Fibroblast of skin of abdomen (primary cell): ENCODE measurements at regions not wholly inside any gene's neighbourhood (a gene's known extent, or its start where the extent isn't known, plus 50 kb on each side); places are given as distances from the start of the nearest gene placed in this dataset.
"Not testable (repeated sequence)": the region's sequence is repeated elsewhere in the genome, so short reads cannot be mapped to it uniquely, and the experiment has no call there.

ENCODE experiments used
- DNase-seq: peaks from one replicate; pipeline ENCODE4 v3.0.0-alpha.2; 2013

DNA sequence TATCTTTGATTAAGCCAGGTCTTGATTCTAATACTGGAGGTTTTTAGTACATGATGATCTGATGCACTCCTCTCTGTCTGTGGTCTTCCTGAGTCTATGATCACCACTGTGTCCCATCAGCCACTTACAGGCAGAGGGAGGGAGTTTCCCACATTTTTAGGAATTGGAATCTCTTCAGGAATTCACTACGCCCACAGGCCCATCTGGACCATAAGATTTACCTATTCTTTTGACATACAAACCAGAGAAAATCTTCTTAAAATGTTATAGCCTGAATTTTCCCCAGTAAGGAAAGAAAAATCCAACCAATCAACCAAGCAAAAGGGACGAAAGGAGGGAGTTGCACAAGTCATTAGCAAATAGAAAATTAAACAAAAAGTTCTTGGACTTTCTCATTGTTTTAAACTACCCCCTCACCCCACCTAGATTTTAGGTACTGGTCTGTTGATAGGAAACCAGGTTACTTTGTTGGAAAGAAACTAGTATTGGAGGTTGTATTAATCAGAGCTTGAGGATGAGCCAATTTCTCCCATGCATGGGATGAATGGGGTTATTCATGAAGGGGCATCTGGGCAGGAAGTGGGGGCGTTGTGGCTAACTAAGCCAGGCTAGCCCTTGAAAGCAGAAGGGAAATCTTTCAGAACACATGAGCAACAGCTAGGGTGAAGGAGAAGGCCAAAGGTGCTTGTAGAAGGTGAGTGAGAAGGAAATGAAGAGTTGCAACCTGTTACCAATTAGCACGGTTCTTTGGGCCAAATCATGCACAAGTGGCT, 328.2 kb upstream of the MEX3C start:
- no peak for DNase-seq

DNA sequence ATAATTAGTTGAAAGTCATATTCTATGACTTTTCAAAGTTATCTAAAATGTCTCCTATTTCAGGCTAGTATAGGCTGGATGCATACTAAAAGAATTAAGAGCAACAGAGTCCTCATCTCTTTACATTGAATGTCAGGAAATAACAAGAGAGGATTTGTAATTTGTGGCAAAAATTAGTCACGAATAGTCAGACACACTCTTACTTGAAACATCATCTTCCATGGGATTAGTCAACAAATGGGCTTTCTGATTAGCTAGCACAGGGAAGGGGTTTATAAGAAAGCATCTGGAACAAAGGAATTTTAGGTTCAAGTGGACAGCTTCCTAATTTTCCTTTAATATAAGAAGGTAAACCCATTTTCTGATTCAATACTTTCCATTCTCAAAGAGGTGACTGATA, 330.3 kb upstream of the MEX3C start:
- no peak for DNase-seq

DNA sequence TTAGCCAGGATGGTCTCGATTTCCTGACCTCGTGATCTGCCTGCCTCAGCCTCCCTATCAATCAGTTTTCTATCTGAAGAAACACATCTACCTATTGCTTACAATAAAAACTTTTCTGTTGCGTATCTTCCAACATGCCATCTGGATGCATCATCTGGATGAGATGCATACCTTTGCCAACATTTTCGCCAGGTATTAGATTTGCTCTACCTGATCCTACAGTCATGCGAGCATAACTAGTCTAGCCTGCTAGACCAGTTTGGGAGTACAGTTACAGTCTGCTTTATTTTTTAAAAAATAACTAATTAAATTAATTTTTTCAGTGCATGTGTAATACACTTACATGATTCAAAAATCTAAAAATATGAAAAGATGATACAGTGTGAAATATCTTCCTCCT, 334.0 kb upstream of the MEX3C start:
- DNase-seq, result no peak

DNA sequence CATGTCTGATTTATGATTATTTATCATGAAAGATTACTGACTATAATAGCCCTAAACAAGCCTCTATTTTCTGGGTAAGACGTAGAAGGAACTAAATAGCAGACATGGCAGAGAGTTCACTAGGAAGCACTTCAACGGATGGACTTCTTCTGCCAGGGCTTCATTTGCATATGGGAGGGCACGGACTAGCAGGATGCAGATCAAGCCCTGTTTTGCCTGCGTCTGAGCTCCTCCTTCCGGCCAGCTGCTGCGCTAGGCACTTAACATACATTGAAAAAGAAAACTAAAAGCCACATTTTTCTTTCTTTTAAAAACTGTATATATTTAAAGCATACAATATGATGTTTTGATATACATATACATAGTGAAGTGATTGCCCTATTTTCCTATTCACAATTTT, 340.0 kb upstream of the MEX3C start:
- DNase-seq, result no peak

DNA sequence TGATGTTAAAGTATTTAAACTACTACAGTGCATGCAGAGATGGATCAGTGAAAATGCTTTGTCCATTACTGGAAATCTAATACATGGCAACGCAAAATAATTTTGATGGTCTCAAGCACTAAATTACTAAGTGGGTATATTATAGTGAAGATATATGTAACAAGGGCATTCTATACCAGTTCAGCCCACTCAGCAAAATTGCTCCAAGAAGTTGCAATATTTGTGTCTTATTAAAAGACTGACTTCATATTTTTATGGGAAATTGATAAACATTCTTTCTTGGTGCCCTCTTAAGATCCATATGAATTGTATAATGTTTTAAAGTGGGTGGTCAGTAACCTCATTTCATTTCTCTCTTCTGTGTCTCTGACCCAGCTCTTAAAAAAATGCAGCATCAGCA, 343.1 kb upstream of the MEX3C start:
- DNase-seq, result no peak

DNA sequence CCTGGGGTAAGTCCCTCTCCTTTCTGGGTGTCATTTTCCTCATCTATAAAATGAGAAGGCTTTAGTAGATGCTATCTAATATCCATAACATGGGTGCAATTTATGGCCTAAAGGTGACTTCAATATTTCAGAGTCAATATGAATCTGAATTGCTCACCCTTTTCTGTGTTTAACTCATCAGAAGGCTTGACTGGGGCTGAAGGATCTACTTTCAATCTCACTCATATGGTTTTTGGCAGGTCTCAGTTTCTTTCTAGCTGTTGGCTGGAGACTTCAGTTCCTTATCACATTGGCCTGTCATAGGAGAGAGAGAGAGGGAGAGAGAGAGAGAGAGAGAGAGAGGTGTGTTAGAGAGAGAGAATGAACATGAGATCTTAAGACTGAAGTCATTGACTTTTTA, 343.7 kb upstream of the MEX3C start:
- DNase-seq, result no peak

DNA sequence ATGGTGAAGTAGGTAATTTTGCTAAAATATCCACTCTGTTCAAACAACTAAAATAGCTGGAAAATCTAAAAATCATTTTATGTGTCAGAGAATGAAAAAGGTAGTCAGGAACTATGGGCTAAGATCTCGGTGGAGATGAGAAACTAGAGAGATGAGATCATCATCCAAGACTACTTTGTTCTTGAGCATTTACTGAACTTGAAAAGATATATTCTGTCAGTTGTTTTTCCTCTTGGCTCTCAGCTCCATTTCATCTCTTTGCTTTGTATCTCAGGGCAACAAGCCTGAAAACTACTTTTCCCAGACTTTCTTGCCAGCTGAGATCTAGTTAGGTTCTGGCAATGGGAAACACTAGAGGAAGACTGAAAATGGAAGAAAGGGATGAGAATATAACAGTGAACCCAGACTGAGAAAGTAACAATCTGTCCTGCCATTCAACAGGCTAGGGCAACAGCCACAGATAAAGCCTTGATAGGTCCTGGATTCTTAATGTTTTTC, 346.2 kb upstream of the MEX3C start:
- no peak for DNase-seq

DNA sequence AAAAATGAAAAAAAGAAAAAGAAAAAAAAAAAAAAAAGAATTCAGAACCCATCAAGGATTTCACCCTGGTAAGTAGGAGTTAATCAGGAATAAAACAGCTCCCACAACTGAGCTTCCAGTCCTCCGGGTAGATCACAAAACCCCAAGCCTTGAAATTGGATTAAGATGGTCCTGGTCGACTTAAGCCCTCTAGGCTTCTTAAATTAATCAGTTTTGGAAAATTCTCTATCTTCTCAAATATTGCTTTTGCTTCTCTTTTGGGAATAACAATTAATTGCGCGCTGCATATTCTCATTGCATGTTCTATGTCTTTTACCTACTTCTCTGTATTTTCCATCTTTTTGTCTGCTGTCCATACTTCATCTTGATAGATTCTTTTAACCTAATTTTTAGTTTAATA, 348.0 kb upstream of the MEX3C start:
- no peak for DNase-seq

DNA sequence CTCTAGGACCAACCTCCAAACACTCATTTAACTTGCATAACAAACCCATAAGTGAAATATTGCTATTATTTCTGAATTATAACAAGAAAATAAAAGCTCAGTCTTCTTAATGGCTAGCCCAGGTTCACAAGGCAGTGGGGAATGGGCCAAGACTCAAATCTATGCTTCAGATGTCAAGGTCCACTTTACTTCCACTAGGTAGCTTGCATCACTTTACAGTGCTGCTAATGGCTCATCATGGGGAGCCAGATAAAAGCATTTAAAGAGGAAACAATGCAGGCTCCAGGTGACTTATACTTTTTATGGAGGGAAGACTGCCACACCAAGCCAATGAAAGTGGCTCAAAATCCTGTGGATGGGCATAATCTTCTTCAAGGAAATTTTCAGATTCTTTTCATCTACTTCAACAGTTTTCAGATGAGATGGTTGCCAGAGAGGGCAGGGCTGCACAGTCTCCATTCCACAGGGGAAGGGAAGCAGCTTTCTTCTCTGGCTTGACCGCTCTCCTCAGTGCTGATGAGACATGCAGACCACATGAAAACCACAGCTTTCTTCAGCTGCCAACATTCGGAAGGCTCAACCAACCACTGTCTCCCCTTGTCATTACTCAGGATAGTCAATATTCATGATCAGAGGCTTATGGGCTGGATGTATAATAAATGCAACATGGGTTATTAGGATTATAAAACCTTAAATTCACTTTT, 361.9 kb upstream of the MEX3C start:
- no peak for DNase-seq

DNA sequence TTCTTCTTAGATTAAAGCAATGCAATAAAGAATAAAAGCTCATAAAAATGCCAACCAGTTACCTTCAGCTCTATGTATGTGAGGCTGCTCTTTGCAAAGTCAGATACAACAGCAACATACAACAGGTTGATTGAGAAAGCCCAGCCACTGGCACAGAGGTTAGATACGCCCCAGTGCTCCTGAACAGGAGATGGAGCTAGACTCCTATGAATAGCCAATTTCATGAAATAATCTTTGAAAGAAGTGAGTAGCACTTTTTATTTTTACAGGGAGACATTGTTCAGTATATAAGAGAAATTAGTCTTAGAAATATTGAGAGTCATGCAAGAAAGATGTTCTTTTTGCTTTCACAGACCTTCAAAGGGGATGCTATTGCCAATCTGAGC, 362.4 kb upstream of the MEX3C start:
- DNase-seq, result no peak

DNA sequence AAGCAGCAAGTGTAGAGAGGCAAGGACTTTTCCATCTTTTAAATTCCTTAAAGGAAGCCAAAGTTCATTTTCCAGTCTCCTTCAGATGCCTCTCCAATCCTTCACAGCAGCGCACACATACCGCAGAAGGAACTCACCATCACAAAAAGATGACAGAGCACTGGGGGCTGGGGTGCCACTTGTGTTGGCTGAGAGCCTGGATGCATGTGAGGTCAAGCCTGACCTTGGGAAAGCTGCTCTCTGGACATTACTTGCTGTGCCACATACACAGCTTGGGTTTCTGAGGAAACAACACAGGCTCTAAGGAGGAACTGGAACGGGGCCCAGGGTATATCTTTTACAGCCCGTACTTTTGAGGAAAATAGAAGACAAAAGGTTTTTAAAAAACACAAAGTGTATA, 364.3 kb upstream of the MEX3C start:
- no peak for DNase-seq

DNA sequence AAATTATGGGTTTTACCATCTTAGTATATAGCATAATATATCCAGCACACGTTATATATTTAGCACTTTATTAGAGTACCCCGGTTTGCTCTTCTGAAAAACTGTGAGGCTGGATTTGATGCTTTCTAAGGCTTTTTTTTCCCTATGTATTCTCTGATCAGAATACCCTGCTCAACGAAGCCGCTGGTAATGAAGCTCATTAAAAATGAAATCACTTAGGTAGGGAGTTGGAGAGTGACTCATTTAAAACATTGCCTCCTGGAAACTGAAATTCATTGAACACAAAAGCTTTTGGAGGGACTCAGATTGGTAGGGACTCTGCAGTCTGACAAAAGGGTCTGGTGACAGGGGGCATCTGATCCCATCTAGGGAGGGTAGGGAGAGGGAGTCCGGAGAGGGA, 365.4 kb upstream of the MEX3C start:
- DNase-seq, result no peak

DNA sequence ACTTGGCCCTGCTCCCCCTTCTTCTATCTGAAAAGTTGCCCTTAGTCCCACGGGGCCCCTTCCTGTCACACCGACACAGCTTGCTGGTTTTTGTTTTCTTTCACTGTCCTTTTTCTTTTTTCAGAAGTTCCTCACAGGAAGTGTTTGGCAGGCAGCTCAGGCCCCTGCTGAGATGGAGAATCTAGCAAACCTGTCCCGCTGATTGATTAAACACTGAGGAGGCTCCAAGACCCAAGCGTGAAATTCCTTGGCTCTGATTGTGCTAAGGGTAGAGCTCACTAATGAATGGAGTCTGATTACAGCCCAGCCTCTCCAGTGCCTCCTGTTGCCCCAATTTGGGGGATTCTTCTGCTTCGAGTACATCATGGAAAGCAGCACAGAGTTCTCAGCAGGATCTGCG, 365.9 kb upstream of the MEX3C start:
- DNase-seq, result no peak

DNA sequence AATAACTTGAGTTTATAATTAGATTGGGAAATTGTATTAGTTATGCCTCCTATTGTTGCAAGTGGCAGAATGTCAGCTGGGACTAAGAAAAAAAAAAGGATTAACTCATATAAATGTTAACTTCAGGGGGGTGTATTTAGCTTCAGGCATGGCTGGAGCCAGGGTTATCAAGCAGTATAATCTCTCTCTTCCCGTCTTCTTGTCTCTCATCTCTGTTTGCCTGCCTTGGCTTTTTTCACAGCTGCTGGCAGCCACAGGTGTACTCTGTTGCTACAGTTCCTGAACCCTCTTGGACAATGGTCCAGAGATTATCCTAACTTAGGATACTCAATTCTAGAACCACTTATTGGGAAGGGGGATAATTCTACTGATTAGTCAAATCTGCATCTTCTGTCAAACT, 370.7 kb upstream of the MEX3C start:
- no peak for DNase-seq

DNA sequence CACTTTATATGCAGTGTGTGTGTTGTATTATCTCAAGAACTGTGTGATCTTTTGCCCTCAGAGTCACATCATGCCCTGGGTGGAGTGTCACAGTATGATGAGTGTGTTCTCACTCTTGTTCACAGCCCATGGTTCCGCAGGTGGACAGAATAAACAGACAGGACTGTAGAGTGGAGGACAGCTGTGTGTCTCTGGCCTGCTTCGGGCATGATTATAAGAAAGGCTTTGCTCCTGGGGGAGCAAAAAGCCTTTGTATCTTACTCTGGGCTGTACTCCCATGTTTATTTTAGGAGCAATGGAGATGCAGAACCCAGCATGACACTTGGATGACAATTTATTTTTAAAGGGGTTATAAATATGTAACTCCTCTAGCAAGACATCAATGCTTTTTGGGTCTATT, 371.7 kb upstream of the MEX3C start:
- DNase-seq, result no peak

DNA sequence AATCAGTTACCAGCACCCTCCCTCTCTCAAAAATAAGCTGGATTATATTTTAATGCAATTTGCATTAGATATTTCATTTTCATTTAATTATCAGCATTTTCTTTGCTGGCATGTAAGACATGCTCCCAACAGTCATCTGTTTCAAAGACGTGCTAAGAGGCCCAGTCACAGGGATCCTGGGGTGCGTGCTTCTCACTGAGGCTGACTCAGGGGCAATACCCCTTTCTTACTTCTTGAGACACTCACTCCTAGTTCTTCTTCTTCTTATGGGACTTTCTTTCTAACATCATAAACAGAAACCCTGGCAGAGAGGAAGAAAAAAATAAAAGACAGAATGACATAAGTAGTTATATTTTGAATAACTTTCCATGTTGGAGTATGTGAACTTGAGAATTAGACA, 372.1 kb upstream of the MEX3C start:
- no peak for DNase-seq

DNA sequence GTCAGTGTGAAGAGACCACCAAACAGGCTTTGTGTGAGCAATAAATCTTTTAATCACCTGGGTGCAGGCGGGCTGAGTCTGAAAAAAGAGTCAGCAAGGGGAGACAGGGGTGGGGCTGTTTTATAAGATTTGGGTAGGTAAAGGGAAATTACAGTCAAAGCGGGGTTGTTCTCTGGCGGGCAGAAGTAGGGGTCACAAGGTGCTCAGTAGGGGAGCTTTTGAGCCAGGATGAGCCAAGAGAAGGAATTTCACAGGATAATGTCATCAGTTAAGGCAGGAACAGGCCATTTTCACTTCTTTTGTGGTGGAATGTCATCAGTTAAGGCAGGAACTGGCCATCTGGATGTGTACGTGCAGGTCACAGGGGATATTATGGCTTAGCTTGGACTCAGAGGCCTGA, 372.6 kb upstream of the MEX3C start:
- DNase-seq, result not testable (repeated sequence)

DNA sequence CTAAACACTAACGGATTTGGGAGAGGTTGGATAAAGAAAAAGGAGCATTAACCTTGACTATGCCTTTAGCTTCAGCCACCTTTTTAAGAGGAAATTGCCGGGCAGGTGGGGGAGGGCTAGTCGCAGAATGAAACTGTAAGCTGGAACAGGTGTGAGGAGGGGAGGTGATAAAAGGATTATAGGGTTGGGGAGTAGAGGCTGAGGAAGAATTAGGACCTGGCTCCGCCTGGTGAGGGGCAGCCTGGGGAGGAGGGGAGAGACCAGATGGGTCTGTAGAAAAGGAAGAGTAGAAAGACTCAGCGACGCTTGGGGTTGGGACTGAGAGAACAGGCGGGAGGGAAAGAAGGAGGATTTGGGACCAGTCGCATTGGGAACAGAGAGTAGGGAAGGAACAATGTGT, 376.4 kb upstream of the MEX3C start:
- not testable (repeated sequence) for DNase-seq

DNA sequence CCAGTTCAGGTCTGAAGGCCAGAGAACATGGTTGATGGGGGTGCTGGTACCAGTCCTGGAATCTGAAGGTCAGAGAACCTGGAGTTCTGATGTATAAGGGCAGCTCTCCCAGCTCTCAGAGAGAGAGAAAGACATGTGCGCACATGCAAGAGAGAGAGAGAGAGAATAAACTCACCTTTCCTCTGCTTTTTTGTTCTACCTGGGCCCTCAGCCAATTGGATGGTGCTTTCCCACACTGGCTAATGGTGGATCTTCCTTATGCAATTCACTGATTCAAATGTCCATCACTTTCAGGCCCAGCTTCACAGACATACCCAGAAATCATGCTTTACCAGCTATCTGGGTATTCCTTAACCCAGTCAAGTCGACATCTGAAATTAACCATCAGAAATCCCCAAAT, 377.7 kb upstream of the MEX3C start:
- no peak for DNase-seq

DNA sequence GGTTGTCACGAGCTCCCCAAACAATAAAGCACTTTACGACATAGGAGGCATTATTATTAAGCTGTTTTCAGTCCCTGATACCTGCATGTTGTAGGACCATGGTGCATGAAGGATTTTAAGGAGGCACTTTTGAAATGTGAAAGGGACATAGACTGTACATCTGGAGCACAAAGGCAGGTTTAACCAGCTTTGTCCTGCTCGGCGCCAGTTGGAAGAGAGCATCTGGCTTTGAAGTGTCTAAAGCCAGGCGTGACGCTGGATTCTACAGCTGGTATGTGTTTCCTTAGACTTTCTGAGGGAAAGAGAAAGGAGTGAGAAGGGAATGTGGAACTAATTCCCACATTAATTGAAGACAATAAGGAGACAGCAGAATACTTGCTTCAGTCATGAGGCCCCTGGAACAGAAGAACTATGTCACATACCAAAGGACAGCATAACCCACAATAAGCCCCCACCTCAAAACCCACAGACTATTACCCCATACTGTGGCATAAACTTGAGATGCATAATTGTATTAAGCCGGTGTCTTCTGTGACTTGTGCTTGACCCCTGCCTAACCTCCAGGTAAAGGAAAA, 381.0 kb upstream of the MEX3C start:
- no peak for DNase-seq

DNA sequence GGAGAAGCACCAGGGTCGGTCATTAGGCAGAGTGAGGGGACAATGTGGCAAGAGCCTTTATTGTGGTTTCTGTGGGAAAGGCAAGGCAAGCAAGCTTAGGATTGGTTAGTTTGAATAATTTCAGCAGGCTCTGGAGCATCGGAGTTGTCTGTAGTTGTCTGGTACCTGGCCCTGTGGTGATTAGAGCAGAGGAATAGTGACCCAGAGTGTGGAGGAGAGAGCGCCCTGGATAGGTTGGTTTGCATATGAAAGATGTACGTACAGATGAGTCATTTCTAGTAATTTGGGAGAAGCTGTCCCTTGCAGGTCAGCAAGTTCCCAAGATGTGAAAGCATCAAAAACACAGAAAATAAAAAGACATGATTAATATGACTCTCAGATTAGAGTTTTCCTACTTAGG, 383.1 kb upstream of the MEX3C start:
- no peak for DNase-seq

DNA sequence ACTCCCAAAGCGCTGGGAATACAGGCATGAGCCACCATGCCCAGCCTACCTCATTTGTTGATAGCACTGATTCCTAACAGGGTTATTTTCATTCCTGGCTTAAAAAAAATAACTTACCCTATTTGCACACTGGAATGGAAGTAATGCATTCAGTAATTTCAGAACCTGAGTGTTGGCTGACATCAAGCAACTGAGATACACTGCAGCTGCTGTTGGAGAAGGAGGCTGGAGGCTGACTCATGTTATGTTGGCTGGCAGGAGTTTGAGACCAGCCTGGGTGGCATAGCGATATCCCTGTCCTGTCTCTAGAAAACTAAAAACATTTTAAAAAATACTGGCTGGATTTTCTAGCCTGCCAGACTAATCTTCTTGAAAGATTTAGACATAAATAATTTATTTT, 385.1 kb upstream of the MEX3C start:
- DNase-seq, result no peak

DNA sequence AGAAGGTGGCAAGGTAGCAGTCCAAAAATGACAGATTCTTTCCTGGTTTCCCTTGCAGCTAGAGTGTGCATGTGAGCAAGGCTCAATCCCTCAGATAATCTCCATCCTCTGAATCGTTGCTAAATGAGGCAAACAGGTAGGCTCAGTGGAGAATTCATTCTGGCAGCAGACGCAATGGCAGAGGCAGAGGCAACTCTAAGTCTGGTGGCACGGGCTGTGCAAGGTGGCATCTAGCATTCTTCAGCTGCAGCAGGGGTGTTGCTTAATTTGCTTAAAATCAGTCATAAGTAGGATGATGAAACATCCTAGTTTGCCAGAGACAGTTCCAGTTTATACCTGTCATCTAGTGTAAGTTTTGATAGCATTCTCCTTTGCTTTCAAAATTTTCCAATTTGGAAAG, 391.1 kb upstream of the MEX3C start:
- no peak for DNase-seq

DNA sequence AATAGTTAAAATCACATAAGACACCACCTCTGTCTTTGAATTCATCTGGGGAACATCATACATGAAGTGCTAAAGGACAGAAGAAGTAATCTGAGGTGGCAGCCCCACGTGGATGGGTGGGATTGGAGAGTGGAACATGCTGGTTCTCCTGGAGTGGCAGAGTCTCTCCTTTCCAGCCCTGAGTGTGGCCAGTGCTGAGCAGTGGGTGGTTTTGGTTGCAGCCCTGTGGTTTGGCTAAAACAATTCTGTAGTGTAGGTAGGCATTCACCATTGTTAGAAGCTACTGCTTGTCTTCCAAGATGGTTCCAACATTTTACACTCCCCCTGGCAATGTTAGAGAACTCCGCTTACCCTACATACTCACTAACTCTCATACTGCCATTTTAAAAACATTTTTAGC, 396.4 kb upstream of the MEX3C start:
- DNase-seq, result no peak
